Prostate gland (tissue), 2 donors: ENCODE measurements at regions not wholly inside any gene's neighbourhood (a gene's known extent, or its start where the extent isn't known, plus 50 kb on each side); places are given as distances from the start of the nearest gene placed in this dataset.
"Not testable (repeated sequence)": the region's sequence is repeated elsewhere in the genome, so short reads cannot be mapped to it uniquely, and the experiment has no call there.

ENCODE experiments used
- POLR2A ChIP-seq: fragments of 450-650 bp; IDR thresholded peaks from one replicate; pipeline ENCODE4 v1.6.1; 2016; ENCODE audit warnings: antibody characterized with exemption, mild to moderate bottlenecking
- POLR2AphosphoS5 ChIP-seq: sonication (generic); formaldehyde crosslinking; IDR thresholded peaks from one replicate; pipeline ENCODE4 v1.6.1; 2017; ENCODE audit warnings: antibody characterized with exemption
- TF ChIP-seq, protein P1 (sequence below), 4 experiments: fragments of 200-600 bp in 2 of 4; fragments of 450-650 bp in 2 of 4; sonication (generic) in 2 of 4; IDR thresholded peaks; 1 replicate in 3 of 4; 2 replicates in 1 of 4; pipeline ENCODE4 v1.5.1; 2016 to 2019; ENCODE audit warnings: antibody characterized with exemption in 4 of 4, mild to moderate bottlenecking in 2 of 4, moderate library complexity in 2 of 4

- TF ChIP-seq, protein P1, sequence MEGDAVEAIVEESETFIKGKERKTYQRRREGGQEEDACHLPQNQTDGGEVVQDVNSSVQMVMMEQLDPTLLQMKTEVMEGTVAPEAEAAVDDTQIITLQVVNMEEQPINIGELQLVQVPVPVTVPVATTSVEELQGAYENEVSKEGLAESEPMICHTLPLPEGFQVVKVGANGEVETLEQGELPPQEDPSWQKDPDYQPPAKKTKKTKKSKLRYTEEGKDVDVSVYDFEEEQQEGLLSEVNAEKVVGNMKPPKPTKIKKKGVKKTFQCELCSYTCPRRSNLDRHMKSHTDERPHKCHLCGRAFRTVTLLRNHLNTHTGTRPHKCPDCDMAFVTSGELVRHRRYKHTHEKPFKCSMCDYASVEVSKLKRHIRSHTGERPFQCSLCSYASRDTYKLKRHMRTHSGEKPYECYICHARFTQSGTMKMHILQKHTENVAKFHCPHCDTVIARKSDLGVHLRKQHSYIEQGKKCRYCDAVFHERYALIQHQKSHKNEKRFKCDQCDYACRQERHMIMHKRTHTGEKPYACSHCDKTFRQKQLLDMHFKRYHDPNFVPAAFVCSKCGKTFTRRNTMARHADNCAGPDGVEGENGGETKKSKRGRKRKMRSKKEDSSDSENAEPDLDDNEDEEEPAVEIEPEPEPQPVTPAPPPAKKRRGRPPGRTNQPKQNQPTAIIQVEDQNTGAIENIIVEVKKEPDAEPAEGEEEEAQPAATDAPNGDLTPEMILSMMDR (IDR thresholded peaks at IDR 0.05): not testable (repeated sequence)
- not testable (repeated sequence) for TF ChIP-seq POLR2A, POLR2AphosphoS5
Observed at GRCh38 chr3:168660879-168661657, 565.3 kb upstream of the GOLIM4 start.
